DMS53 treated with DMSO at 0.1 percent for 48 hours (cell line): ENCODE measurements at regions not wholly inside any gene's neighbourhood (a gene's known extent, or its start where the extent isn't known, plus 50 kb on each side); places are given as distances from the start of the nearest gene placed in this dataset.

Experiments used
- DNase-seq: peaks from one replicate; lab custom pipeline; 2025; ENCODE audit not compliant: unreplicated experiment; lab: John Stamatoyannopoulos, UW

GRCh38 chr4:53779025-53779424 lies 187.7 kb upstream of the LNX1 start:
- DNase-seq, result no peak

GRCh38 chr4:53778155-53778554 lies 186.9 kb upstream of the LNX1 start:
- DNase-seq, result no peak

- DNase-seq, result no peak
These were observed 186.1 kb upstream of the LNX1 start for GRCh38 chr4:53777244-53777984.

- DNase-seq, result no peak
These were observed 184.9 kb upstream of the LNX1 start for GRCh38 chr4:53776141-53776540.

GRCh38 chr4:53775381-53775780 lies 184.1 kb upstream of the LNX1 start:
- no peak for DNase-seq

GRCh38 chr4:53771326-53771725 lies 180.0 kb upstream of the LNX1 start:
- DNase-seq, result no peak

DNA sequence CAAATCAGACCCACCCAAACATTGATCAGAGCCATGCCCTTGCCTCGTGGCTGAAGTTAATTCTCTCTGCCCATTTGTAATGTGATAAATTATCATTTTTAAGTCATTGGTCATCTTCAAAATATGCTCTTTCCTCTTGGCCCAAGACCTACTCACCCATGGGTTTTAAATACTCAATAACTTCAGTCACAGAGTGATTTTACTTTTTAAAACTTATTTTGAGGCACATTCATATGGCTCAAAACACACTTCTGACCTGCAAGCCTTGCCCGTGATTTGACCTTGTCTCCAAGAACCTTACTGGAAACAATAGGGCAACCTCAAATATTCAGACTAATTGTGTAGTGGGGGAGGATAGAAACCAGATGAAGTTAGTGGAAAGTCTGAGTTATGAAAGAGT lies 176.2 kb upstream of the LNX1 start:
- DNase-seq, result no peak

DNA sequence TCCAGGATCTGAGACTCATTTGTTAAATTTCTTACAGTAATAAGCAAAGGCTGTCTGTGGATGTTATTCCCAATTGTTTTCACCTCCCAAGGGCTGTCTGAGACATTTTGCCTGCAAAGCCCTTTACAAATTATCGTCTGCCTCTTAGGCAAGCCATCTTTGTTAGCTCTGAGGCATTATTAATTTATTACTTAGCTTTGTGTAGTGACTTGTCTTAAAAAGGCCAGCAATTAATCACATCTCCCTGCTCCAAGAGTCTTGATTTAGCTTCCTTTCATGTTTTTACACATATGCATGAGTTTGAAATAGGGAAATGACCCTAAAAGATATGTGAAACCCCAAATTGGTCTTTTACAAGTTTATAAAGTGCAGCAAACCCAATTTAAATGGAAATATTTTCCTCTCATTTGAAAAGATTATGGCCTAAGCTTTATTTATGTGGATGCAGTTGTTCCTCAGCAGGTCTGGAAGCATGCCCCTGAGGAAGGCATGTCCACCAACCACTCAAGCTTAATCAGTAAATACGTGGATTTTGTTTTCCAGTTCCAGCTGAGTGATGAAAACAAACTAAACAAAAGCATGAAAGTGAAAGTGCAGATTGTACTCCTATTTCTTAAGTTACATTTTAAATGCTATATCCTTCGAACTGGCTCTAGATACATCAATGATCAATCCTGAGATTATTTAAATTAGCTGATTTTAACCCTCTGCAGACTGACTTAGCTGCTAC lies 173.6 kb upstream of the LNX1 start:
- DNase-seq, result no peak

- no peak for DNase-seq
These were observed 172.7 kb upstream of the LNX1 start for GRCh38 chr4:53763813-53764597.

- DNase-seq, result no peak
These were observed 164.4 kb upstream of the LNX1 start for GRCh38 chr4:53755656-53756055.

- DNase-seq, result no peak
These were observed 160.8 kb upstream of the LNX1 start for GRCh38 chr4:53752124-53752523.

- DNase-seq, result no peak
These were observed 157.1 kb upstream of the LNX1 start for GRCh38 chr4:53748328-53748772.

GRCh38 chr4:53747401-53747800 lies 156.1 kb upstream of the LNX1 start:
- DNase-seq, result no peak

DNA sequence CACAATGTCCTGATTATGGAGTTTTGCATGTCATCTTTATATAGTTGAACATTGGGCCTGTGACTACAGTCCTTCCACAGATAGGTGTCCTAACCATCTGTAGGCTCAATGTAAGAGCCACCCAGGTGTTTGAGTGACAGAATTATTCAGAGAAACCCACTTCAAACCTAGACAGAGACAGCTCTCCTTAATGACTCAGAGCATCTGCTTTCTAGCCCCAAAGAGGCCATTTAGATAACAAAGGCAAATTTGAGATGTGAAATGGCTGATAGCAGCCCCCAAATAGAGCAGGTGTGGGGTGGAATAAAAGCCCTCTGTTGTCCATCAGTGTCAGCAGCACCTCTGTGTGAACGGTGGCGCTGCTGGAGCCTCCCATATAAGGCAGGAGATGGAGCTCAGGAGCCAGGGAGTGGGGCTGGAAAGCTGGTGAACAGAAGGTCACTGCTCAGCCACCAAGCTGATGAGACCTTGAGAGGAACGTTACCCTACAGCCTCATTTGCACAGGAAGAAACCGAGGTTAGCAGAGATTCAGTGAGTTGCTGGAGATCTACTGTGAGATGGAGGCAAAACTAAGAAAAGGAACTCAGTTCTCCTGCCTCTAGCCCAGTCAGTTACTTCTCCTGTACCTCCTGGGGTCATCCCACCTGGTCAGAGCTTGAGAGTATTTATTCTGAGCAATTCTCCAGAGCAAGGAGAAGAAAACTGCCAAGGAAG lies 153.3 kb upstream of the LNX1 start:
- peak; percentile 74 for DNase-seq

DNA sequence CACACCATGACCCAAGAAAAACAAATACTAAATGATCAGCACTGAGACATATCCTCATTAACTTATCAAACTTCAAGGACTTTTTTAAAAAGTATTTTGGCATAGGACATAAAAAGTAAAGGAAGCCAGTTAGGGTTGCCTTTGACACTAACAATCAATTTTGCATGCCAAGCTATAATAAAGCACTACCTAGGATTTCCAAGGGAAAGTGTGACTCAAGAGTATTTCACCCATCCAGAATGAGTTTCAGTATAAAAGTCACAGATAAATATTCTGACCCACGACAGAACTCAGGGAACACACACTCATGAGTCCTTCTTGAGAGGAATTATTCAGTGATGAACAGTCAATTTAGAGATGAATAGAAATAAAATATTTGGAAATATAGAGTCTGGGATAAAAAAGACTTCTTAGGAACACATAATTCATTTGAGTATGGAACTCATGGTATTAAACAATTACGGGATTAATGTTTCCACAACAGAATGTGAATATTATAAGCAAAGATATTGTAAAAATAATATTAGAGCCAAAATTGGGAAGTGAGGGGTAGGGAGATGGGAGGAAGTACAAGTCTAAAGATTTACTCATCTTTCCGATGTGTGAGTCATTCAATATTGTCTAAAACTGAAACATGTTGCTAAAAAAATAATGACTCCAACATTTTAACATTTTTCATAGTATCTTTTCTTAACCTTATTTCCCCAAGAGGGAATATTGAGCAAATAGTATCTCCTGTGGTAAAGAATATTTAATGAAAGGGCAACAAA lies 143.5 kb upstream of the LNX1 start:
- no peak for DNase-seq

DNA sequence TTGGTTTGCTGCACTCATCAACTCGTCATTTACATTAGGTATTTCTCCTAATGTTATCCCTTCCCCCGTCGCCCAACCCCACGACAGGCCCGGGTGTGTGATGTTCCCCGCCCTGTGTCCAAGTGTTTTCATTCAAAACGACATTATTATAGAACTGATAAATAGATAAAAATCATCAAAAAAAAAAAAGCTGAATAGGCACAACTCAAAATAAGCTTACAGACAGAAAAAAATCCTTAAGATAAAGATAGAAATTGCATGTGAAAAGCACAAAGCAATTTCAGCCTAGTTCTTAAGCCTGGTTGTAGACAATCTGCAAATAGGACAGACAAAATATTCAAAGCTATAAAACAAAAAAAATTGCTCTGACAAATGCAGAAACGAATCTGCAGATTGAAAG lies 142.9 kb upstream of the LNX1 start:
- no peak for DNase-seq

DNA sequence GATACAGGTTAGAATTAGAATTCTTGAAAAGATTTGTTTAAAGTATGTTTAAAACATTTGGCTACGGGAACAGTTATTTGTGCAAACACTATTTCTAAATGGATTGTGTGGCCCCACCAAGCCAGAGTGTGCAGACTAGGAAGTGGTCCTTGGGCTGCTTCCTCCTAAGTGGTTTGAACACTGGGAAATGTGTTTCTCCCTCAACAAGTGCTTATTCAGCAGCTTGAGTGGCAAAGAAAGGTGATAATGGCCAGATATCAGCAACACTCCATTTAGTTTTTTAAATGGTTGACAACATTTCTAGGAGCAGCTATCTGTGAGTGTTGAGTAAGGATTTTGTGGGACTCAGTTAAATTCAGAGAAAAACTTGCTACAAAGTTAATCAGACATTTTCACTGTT lies 141.4 kb upstream of the LNX1 start:
- no peak for DNase-seq

DNA sequence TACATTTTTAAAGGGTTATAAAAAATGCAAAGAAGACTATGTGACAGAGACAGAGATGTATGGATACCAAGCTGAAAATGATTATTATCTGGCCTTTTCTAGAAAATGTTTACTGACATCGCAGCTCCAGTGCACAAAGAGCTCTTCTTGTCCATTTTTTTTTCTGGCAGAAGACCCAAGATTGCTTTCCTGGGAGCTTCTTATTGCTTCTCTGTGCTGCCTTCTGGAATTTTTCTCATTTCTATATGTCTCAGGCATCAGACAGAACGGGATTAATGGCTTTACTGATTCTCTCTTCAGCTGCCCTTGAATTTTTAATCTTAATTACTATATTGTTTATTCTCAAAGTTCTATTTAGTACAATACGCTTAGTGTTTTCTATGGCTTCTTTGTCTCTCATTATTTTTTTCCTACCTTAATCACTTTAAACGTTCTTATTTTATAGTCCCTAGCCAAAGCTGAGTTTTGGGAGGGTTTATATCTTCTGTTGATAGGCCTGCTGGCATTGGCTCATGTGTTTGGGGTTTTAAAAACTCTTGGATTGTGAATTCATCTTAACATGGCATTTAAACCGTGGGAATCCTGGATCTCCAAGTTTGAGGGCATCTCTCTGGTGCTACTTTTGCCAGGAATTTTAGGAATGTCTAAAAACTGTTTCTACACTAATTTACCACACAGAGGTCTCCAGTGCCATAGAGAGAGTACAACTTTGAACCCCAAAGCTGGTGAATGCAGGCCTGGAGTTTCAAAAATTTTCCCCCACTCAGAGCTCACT lies 138.9 kb upstream of the LNX1 start:
- no peak for DNase-seq

DNA sequence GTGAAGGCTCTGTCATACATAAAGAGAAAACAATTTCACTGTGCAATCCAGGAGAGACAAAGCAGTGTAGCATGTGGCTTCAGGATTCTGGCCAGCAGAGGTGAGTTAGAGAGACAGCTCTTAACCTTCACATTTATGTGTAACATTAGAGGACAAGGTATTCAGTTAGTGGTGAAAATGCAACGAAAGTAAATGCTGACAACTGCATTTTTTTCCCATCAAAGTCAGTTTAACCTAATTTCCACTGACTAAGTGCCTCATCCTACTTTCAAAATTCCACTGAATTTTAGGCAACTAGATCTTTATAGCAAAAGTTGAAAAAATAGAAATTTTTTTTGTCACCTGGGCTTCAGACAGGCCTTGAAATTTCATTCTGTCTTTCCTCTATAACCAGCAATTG lies 130.8 kb upstream of the LNX1 start:
- DNase-seq, result no peak

DNA sequence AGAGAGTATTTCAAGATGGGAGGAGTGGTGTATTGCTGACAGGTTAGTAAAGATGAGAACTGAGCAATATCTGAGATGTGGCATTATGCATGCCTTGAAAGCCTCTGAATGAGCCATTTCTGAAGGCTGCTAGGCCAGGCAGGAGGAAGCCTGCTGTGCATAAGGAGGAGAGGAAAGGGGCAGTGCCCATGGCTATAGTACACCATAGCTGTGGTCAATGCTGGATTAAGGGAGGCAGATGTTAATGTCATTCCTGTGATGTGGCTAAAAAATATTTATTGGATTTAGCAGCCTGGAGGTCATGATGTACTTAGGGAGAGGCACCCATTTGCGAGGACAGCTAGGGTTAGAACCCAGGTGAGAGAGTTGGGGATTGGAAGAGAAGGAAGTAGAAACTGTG lies 130.0 kb upstream of the LNX1 start:
- DNase-seq, result no peak
